ENCODE measurements at regions not wholly inside any gene's neighbourhood (a gene's known extent, or its start where the extent isn't known, plus 50 kb on each side); places are given as distances from the start of the nearest gene placed in this dataset.

DNA sequence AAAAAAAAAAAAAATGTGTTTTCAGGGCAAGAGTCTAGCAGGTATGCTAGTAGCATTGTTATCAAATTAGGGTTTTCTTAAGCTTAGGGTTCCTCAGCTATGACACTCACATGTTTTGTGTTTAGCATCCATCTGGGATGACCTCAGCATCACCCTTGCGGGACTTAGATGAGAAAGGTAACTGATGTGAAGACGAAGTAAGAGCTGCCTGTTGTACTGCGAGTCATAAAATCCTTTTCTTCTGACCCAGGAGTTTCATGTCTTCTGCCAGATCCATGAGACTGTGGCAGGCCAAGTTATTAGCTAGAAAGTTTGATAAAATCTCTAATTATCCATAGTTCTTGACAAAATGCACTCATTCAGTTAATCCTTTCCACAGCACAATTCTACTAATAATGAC, 1251.1 kb downstream of the AMY1C start:
- H3K9me3 ChIP-seq (ENCODE audit: control insufficient read depth, low read depth, low read length), result no peaks in the 10 kb centered on the region
- H3K9ac ChIP-seq (ENCODE audit: low read length), result no peak overlapping the region
- H3K27me3 ChIP-seq (ENCODE audit: control insufficient read depth, insufficient read depth, low read length), result no peaks in the 10 kb centered on the region
- no peak overlapping the region for H3K4me3 ChIP-seq (ENCODE audit: low read length)
- H3K27ac ChIP-seq (ENCODE audit: low read length), result no peak overlapping the region
- no peaks in the 10 kb centered on the region for H3K36me3 ChIP-seq (ENCODE audit: control insufficient read depth, low read depth, low read length)
- no peaks in the 10 kb centered on the region for H3K4me1 ChIP-seq (ENCODE audit: control insufficient read depth, low read depth, low read length)

DNA sequence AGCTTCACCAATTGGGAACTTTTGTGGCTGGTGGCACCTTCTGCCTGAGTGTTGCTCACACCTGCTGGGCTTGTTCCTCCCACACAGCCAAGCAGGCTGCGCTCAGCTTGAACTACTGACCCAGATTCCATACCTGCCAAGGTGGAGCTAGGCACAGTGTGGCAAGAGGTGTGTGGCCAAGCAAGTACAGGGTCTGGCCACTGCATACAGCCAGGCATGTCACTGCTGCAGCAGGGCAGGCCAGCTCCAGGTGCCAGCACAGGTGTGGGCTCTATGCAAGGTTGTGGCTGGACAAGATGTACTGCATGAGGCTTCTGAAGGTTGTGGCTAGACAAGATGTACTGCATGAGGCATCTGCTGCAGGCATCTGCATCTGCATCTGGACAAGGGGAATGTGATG, 1254.8 kb downstream of the AMY1C start:
- no peak overlapping the region for H3K27ac ChIP-seq (ENCODE audit: low read length)
- no peak overlapping the region for H3K4me3 ChIP-seq (ENCODE audit: low read length)
- no peaks in the 10 kb centered on the region for H3K4me1 ChIP-seq (ENCODE audit: control insufficient read depth, low read depth, low read length)
- H3K9ac ChIP-seq (ENCODE audit: low read length), result no peak overlapping the region
- no peaks in the 10 kb centered on the region for H3K9me3 ChIP-seq (ENCODE audit: control insufficient read depth, low read depth, low read length)
- no peaks in the 10 kb centered on the region for H3K27me3 ChIP-seq (ENCODE audit: control insufficient read depth, insufficient read depth, low read length)
- H3K36me3 ChIP-seq (ENCODE audit: control insufficient read depth, low read depth, low read length), result no peaks in the 10 kb centered on the region

DNA sequence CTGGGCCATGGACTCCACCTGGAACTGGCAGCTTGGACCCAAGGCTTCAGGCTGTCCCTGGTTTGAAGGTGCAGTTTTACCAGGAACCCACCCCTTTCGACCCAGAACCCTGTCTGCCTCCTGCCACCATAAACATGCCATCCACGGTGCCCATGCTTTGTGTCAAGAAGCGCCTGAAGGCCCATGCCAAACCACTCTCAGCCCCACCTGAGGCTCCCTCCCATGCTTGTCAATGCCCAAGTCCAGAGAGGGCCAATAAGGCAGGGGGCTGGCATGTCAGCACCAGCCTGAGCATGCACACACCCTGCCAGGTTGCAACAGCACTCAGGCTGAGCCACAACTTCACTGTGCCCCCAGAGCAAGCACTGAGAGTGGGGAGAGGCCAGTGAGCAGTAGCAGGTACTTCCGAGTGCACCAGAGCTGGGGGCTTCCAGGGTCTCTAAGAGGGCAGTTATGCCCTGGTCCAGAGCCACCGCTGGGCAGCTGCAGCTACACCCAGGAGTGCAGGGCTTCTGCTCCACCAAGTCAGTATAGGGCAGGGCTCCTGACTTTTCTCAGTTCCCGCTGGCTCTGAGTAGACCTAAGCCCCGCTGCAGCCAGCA, 1256.0 kb downstream of the AMY1C start:
- Histone ChIP-seq H3K9me3 (ENCODE audit: control insufficient read depth, low read depth, low read length) (no peaks in the 10 kb centered on the region), H3K27ac (ENCODE audit: low read length) (no peak overlapping the region), H3K27me3 (ENCODE audit: control insufficient read depth, insufficient read depth, low read length) (no peaks in the 10 kb centered on the region), H3K4me1 (ENCODE audit: control insufficient read depth, low read depth, low read length) (no peaks in the 10 kb centered on the region), H3K9ac (ENCODE audit: low read length) (no peak overlapping the region), H3K4me3 (ENCODE audit: low read length) (no peak overlapping the region), H3K36me3 (ENCODE audit: control insufficient read depth, low read depth, low read length) (no peaks in the 10 kb centered on the region)

GRCh38 chr1:105017587-105017986, 1267.9 kb downstream of the AMY1C start:
- no peaks in the 10 kb centered on the region for H3K4me1 ChIP-seq (ENCODE audit: control insufficient read depth, low read depth, low read length)
- H3K9ac ChIP-seq (ENCODE audit: low read length), result no peak overlapping the region
- no peaks in the 10 kb centered on the region for H3K36me3 ChIP-seq (ENCODE audit: control insufficient read depth, low read depth, low read length)
- no peaks in the 10 kb centered on the region for H3K9me3 ChIP-seq (ENCODE audit: control insufficient read depth, low read depth, low read length)
- no peak overlapping the region for H3K4me3 ChIP-seq (ENCODE audit: low read length)
- no peaks in the 10 kb centered on the region for H3K27me3 ChIP-seq (ENCODE audit: control insufficient read depth, insufficient read depth, low read length)
- H3K27ac ChIP-seq (ENCODE audit: low read length), result no peak overlapping the region

- H3K4me3 ChIP-seq (ENCODE audit: low read length), result no peak overlapping the region
- H3K27me3 ChIP-seq (ENCODE audit: control insufficient read depth, insufficient read depth, low read length), result no peaks in the 10 kb centered on the region
- H3K9me3 ChIP-seq (ENCODE audit: control insufficient read depth, low read depth, low read length), result no peaks in the 10 kb centered on the region
- no peak overlapping the region for H3K27ac ChIP-seq (ENCODE audit: low read length)
- H3K9ac ChIP-seq (ENCODE audit: low read length), result no peak overlapping the region
- H3K36me3 ChIP-seq (ENCODE audit: control insufficient read depth, low read depth, low read length), result no peaks in the 10 kb centered on the region
- H3K4me1 ChIP-seq (ENCODE audit: control insufficient read depth, low read depth, low read length), result no peaks in the 10 kb centered on the region
Measured at GRCh38 chr1:105023719-105024118, 1274.0 kb downstream of the AMY1C start.

- Histone ChIP-seq H3K36me3 (ENCODE audit: control insufficient read depth, low read depth, low read length) (no peaks in the 10 kb centered on the region), H3K27ac (ENCODE audit: low read length) (no peak overlapping the region), H3K4me3 (ENCODE audit: low read length) (no peak overlapping the region), H3K9me3 (ENCODE audit: control insufficient read depth, low read depth, low read length) (no peaks in the 10 kb centered on the region), H3K27me3 (ENCODE audit: control insufficient read depth, insufficient read depth, low read length) (no peaks in the 10 kb centered on the region), H3K4me1 (ENCODE audit: control insufficient read depth, low read depth, low read length) (no peaks in the 10 kb centered on the region), H3K9ac (ENCODE audit: low read length) (no peak overlapping the region)
Measured at GRCh38 chr1:105027838-105028471, 1278.3 kb downstream of the AMY1C start.

DNA sequence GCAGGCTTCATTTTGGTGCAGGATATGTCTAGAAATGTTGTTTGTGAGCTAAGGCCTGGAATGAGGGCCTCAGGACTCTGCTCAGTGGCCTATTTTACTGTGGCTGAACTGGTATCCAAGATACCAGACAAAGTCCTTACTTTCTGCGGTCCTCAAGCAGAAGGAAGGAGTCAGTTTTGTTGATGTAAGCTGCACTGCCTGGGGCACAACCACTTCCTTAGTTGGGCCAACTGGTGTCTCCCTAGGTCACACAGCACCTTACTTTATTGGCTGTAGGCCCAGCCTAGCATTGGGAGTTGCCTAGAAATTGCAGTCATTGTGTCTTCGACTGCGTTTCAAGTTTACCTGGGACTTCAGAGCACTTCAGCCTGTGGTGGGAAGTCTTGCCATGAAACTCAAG, 1322.7 kb downstream of the AMY1C start:
- no peak overlapping the region for H3K27ac ChIP-seq (ENCODE audit: low read length)
- no peak overlapping the region for H3K4me3 ChIP-seq (ENCODE audit: low read length)
- H3K27me3 ChIP-seq (ENCODE audit: control insufficient read depth, insufficient read depth, low read length), result no peaks in the 10 kb centered on the region
- no peaks in the 10 kb centered on the region for H3K9me3 ChIP-seq (ENCODE audit: control insufficient read depth, low read depth, low read length)
- H3K4me1 ChIP-seq (ENCODE audit: control insufficient read depth, low read depth, low read length), result no peaks in the 10 kb centered on the region
- H3K9ac ChIP-seq (ENCODE audit: low read length), result no peak overlapping the region
- no peaks in the 10 kb centered on the region for H3K36me3 ChIP-seq (ENCODE audit: control insufficient read depth, low read depth, low read length)

DNA sequence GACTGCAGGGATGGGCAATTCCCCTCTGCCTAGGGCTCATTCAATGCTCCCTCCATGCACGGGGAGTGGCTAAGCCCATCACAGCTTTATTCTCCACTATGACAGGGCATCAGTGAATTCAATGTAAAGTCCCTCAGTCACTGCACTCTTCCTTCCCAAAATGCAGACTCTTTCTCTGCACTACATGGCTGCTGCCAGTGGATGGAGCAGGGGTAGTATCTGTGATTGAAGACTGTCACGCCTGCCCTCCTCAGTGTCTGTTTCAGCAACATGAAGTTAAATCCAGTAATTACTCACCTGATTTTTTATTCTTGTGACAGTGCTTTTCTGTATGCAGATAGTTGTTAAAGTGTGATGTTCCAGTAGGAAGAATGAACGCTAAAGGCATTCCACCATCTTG, 1323.2 kb downstream of the AMY1C start:
- Histone ChIP-seq H3K9me3 (ENCODE audit: control insufficient read depth, low read depth, low read length) (no peaks in the 10 kb centered on the region), H3K4me1 (ENCODE audit: control insufficient read depth, low read depth, low read length) (no peaks in the 10 kb centered on the region), H3K9ac (ENCODE audit: low read length) (no peak overlapping the region), H3K36me3 (ENCODE audit: control insufficient read depth, low read depth, low read length) (no peaks in the 10 kb centered on the region), H3K4me3 (ENCODE audit: low read length) (no peak overlapping the region), H3K27me3 (ENCODE audit: control insufficient read depth, insufficient read depth, low read length) (no peaks in the 10 kb centered on the region), H3K27ac (ENCODE audit: low read length) (no peak overlapping the region)

DNA sequence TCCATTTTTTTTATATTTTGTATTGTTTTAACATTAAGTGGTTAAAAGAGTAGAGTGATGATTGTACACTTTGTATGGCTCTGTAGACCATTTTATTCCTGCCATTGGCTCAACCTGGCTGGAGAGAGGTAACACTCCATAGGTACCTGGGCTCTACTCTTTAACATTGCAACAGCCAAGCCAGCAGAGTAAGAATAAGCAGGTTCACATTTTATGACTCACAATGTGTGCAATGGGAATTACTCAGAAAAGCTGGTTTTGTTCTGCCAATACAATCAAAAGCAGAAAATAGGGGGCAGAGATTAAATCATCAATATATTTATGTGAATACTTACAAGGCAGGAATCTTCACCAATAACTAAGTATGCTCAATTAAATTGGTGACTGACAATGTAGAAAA, 1324.0 kb downstream of the AMY1C start:
- Histone ChIP-seq H3K4me3 (ENCODE audit: low read length) (no peak overlapping the region), H3K36me3 (ENCODE audit: control insufficient read depth, low read depth, low read length) (no peaks in the 10 kb centered on the region), H3K9me3 (ENCODE audit: control insufficient read depth, low read depth, low read length) (no peaks in the 10 kb centered on the region), H3K4me1 (ENCODE audit: control insufficient read depth, low read depth, low read length) (no peaks in the 10 kb centered on the region), H3K9ac (ENCODE audit: low read length) (no peak overlapping the region), H3K27me3 (ENCODE audit: control insufficient read depth, insufficient read depth, low read length) (no peaks in the 10 kb centered on the region), H3K27ac (ENCODE audit: low read length) (no peak overlapping the region)

DNA sequence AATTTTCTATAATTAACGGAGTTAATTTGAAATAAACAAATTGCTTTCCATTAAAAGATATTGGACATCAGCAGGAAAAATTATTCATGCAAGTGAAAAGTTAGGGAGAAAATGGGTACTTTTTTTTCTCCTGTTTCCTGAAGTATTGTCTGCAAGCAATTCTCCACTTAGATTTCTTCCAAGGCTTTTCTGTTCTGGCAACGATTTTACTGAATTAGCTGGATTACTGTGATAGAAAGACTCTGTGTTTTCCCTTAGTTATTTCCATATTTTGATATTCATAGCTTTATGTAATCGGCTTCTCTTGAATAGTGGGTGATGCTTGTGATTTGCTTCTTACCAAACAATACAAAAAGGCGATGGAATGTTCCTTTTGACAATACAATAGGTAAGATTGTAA, 1333.9 kb downstream of the AMY1C start:
- no peaks in the 10 kb centered on the region for H3K4me1 ChIP-seq (ENCODE audit: control insufficient read depth, low read depth, low read length)
- no peak overlapping the region for H3K9ac ChIP-seq (ENCODE audit: low read length)

GRCh38 chr1:105087506-105087905, 1337.8 kb downstream of the AMY1C start:
- no peaks in the 10 kb centered on the region for H3K36me3 ChIP-seq (ENCODE audit: control insufficient read depth, low read depth, low read length)
- no peaks in the 10 kb centered on the region for H3K27me3 ChIP-seq (ENCODE audit: control insufficient read depth, insufficient read depth, low read length)
- no peaks in the 10 kb centered on the region for H3K9me3 ChIP-seq (ENCODE audit: control insufficient read depth, low read depth, low read length)
- H3K4me3 ChIP-seq (ENCODE audit: low read length), result no peak overlapping the region
- H3K27ac ChIP-seq (ENCODE audit: low read length), result no peak overlapping the region
- no peak overlapping the region for H3K9ac ChIP-seq (ENCODE audit: low read length)
- no peaks in the 10 kb centered on the region for H3K4me1 ChIP-seq (ENCODE audit: control insufficient read depth, low read depth, low read length)

More for the DNA sequence above, 1333.9 kb downstream of the AMY1C start:
- H3K4me3 ChIP-seq (ENCODE audit: low read length), result no peak overlapping the region
- H3K9me3 ChIP-seq (ENCODE audit: control insufficient read depth, low read depth, low read length), result no peaks in the 10 kb centered on the region
- H3K27ac ChIP-seq (ENCODE audit: low read length), result no peak overlapping the region
- no peaks in the 10 kb centered on the region for H3K27me3 ChIP-seq (ENCODE audit: control insufficient read depth, insufficient read depth, low read length)
- no peaks in the 10 kb centered on the region for H3K36me3 ChIP-seq (ENCODE audit: control insufficient read depth, low read depth, low read length)

DNA sequence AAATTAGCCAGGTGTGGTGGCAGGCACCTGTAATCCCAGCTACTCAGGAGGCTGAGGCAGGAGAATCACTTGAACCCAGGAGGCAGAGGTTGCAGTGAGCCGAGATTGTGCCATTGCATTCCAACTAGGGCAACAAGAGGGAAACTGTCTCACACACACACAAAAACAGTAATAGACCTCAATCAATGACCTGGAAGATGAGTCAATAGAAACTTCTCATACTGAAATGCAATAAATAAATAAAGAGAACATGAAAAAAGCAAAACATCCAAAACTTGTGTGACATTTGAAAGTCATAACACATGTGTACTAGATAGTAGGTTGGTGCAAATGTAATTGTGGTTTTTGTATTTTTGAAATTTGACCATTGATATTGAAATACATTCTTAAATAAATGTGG, 1338.5 kb downstream of the AMY1C start:
- H3K9ac ChIP-seq (ENCODE audit: low read length), result no peak overlapping the region

More for the DNA sequence above, 1338.5 kb downstream of the AMY1C start:
- H3K36me3 ChIP-seq (ENCODE audit: control insufficient read depth, low read depth, low read length), result no peaks in the 10 kb centered on the region
- H3K4me3 ChIP-seq (ENCODE audit: low read length), result no peak overlapping the region
- H3K4me1 ChIP-seq (ENCODE audit: control insufficient read depth, low read depth, low read length), result no peaks in the 10 kb centered on the region
- H3K27ac ChIP-seq (ENCODE audit: low read length), result no peak overlapping the region
- no peaks in the 10 kb centered on the region for H3K9me3 ChIP-seq (ENCODE audit: control insufficient read depth, low read depth, low read length)
- H3K27me3 ChIP-seq (ENCODE audit: control insufficient read depth, insufficient read depth, low read length), result no peaks in the 10 kb centered on the region

Measured in iPS-18a (cell line).